HFFc6 (cell line): ENCODE measurements at regions not wholly inside any gene's neighbourhood (a gene's known extent, or its start where the extent isn't known, plus 50 kb on each side); places are given as distances from the start of the nearest gene placed in this dataset.

Experiments used
- DNase-seq: peaks from one replicate; pipeline ENCODE4 v3.0.0-alpha.2; 2018
- H3K27ac Mint-ChIP-seq: 2 replicates; pipeline ENCODE4 v1.8.0; 2020; ENCODE audit warnings: mild to moderate bottlenecking, mixed read lengths
- H3K27me3 Mint-ChIP-seq: 2 replicates; pipeline ENCODE4 v1.8.0; 2021; ENCODE audit warnings: mild to moderate bottlenecking, moderate library complexity, mixed read lengths; ENCODE audit not compliant: insufficient read depth
- H3K36me3 Mint-ChIP-seq: 2 replicates; pipeline ENCODE4 v1.8.0; 2021; ENCODE audit warnings: low read depth, mixed read lengths
- H3K4me1 Mint-ChIP-seq: 2 replicates; pipeline ENCODE4 v1.8.0; 2020; ENCODE audit warnings: low read depth, mixed read lengths
- H3K4me3 Mint-ChIP-seq: 2 replicates; pipeline ENCODE4 v1.8.0; 2020; ENCODE audit warnings: mild to moderate bottlenecking, moderate library complexity, mixed read lengths
- H3K9me3 Mint-ChIP-seq: 2 replicates; pipeline ENCODE4 v1.8.0; 2020; ENCODE audit warnings: mild to moderate bottlenecking, mixed read lengths
- CTCF ChIP-seq: fragments of 200-600 bp; sonication (generic); IDR thresholded peaks from 2 replicates; pipeline ENCODE4 v1.5.0; 2021; ENCODE audit warnings: antibody characterized with exemption, mild to moderate bottlenecking

DNA sequence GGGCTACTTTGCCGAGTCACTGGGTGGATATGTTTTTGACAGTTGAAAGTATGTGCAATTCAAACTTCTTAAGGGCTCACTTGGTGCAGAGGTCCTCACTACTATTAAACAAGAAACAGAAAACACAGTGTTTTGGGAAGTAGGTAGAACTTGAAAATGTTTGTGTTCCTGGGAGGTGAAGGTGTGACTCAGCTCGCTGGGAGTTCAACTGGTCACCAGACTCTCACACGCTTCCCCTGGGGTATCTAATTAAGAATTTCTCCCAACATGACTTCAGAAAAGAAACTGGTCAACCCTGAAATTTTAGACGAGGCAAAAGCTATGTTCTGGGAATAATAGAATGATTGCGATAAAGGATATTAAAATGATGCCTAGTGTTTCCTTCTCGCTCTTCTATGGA, 1039.8 kb upstream of the SEMA6D start:
- Mint-ChIP-seq H3K4me1 (no peaks in the 10 kb centered on the region), H3K27ac (no peak overlapping the region), H3K36me3 (no peaks in the 10 kb centered on the region), H3K9me3 (peaks cover 35% of the 10 kb centered on the region), H3K4me3 (no peak overlapping the region), H3K27me3 (no peaks in the 10 kb centered on the region)
- DNase-seq = no peak
- no peak for TF ChIP-seq CTCF

GRCh38 chr15:46681901-46682300, 1035.4 kb upstream of the SEMA6D start:
- no peaks in the 10 kb centered on the region for H3K27me3 Mint-ChIP-seq
- no peak for DNase-seq
- no peak for TF ChIP-seq CTCF
- no peaks in the 10 kb centered on the region for H3K36me3 Mint-ChIP-seq
- H3K4me1 Mint-ChIP-seq = no peaks in the 10 kb centered on the region
- H3K4me3 Mint-ChIP-seq = no peak overlapping the region
- H3K9me3 Mint-ChIP-seq = peaks cover 46% of the 10 kb centered on the region
- no peak overlapping the region for H3K27ac Mint-ChIP-seq

DNA sequence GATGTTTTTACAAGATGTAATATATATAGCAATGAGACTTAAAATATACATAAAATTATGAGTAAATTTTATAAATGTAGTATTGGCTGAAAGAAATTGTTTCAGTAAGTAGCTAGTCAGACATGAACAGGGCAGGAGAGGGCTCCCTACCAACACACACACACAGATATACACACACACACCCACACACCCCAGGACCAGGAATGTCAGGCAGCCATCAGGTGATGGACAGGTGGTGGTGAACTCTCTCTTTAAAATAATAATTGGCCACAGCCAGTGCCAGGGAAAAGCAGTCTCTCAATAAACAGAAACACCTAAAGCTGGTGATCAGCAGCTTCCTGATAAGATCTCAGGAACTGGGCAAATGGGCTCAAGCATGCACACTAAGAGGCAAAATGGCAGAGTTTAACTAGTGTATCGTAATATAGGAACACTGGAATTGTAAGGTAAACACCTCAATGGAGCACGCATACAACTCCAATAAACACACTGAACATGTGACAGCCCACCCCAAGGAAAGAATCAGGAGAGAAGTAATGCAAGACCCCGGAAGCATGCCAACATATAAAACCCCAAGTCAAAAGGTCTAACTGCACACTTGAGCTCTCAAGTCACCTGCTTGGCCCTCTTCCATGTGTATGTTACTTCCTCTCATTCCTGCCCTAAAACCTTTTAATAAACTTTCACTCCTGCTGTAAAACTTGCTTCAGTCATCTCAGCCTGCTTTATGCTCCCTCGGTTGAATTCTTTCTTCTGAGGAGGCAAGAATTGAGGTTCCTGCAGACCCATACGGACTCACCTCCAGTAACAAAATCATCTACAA, 1034.1 kb upstream of the SEMA6D start:
- no peaks in the 10 kb centered on the region for H3K27me3 Mint-ChIP-seq
- no peaks in the 10 kb centered on the region for H3K36me3 Mint-ChIP-seq
- no peak for DNase-seq
- no peaks in the 10 kb centered on the region for H3K4me1 Mint-ChIP-seq
- no peak overlapping the region for H3K4me3 Mint-ChIP-seq
- H3K27ac Mint-ChIP-seq = no peak overlapping the region
- TF ChIP-seq CTCF = no peak
- peaks cover 37% of the 10 kb centered on the region for H3K9me3 Mint-ChIP-seq

DNA sequence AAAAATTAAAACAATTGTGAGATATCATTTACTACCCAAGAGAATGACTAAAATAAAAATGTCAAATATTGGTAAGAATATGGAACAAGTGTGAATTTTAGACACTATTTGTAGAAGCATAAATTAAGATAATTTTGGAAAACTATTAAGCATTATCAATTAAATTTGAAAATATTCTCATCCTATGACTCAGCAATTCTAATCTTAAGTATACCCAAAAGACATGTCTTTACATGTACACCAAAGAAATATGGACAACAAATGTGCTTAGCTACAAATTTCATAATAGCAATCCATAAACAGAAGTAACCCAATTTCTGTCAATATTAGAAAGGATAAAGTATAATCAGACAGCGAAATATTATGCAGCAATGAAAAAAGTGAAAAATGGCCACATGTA, 1032.2 kb upstream of the SEMA6D start:
- TF ChIP-seq CTCF = no peak
- Mint-ChIP-seq H3K9me3 (peaks cover 46% of the 10 kb centered on the region), H3K27me3 (no peaks in the 10 kb centered on the region; the same call in 1 of the 2 replicates), H3K27ac (no peak overlapping the region), H3K36me3 (no peaks in the 10 kb centered on the region), H3K4me3 (no peak overlapping the region), H3K4me1 (no peaks in the 10 kb centered on the region)
- no peak for DNase-seq

DNA sequence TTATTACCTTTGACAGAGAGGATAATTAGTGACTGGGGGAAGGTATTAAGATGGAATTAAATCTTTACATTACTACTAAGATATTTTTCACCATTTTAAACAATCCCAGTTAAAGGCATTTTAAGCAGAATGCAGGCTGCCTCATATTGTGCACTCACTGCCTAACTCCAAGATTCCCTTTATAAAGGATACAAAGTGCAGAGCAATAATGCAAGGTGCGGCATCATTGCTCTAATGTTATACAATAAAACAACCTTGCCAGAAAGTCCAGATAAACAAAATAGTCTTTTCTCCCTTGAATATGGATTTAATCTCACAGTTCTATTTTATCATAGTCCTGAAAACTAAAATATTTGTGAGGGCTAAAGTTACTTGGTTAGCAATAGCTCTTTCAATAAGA, 1031.6 kb upstream of the SEMA6D start:
- no peak for DNase-seq
- Mint-ChIP-seq H3K27ac (no peak overlapping the region), H3K4me3 (no peak overlapping the region), H3K9me3 (peaks cover 48% of the 10 kb centered on the region), H3K4me1 (no peaks in the 10 kb centered on the region), H3K36me3 (no peaks in the 10 kb centered on the region), H3K27me3 (no peaks in the 10 kb centered on the region; the same call in 1 of the 2 replicates)
- no peak for TF ChIP-seq CTCF
